ENCODE measurements at regions not wholly inside any gene's neighbourhood (a gene's known extent, or its start where the extent isn't known, plus 50 kb on each side); places are given as distances from the start of the nearest gene placed in this dataset.

GRCh38 chr14:56040121-56040520 lies 78.1 kb upstream of the PELI2 start:
- H3K36me3 ChIP-seq (ENCODE audit: control insufficient read depth, insufficient read depth, low read length) = no peaks in the 10 kb centered on the region
- intact Hi-C loops (cut with micrococcal nuclease; ENCODE audit: unreplicated experiment) = no loop called here
- H3K9me3 ChIP-seq = no peaks in the 10 kb centered on the region
- Mint-ChIP-seq H3K27me3 (ENCODE audit: insufficient read depth, unreplicated experiment) (no peaks in the 10 kb centered on the region), H3K4me1 (ENCODE audit: low read depth, unreplicated experiment) (no peaks in the 10 kb centered on the region), H3K4me3 (ENCODE audit: unreplicated experiment) (no peak overlapping the region), H3K36me3 (ENCODE audit: insufficient read depth, unreplicated experiment) (no peaks in the 10 kb centered on the region), H3K27ac (ENCODE audit: unreplicated experiment) (no peak overlapping the region), H3K9me3 (ENCODE audit: unreplicated experiment) (no peaks in the 10 kb centered on the region)
- H3K27me3 ChIP-seq (replicated peaks; ENCODE audit: control insufficient read depth, insufficient read depth, low read length) = no peaks in the 10 kb centered on the region
- CTCF ChIA-PET = no interaction called here
- TF ChIP-seq, protein P1, sequence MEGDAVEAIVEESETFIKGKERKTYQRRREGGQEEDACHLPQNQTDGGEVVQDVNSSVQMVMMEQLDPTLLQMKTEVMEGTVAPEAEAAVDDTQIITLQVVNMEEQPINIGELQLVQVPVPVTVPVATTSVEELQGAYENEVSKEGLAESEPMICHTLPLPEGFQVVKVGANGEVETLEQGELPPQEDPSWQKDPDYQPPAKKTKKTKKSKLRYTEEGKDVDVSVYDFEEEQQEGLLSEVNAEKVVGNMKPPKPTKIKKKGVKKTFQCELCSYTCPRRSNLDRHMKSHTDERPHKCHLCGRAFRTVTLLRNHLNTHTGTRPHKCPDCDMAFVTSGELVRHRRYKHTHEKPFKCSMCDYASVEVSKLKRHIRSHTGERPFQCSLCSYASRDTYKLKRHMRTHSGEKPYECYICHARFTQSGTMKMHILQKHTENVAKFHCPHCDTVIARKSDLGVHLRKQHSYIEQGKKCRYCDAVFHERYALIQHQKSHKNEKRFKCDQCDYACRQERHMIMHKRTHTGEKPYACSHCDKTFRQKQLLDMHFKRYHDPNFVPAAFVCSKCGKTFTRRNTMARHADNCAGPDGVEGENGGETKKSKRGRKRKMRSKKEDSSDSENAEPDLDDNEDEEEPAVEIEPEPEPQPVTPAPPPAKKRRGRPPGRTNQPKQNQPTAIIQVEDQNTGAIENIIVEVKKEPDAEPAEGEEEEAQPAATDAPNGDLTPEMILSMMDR (IDR thresholded peaks at IDR 0.05; ENCODE audit: insufficient read depth in 1 of 2, low read depth in 1 of 2, low read length in 1 of 2, severe bottlenecking in 1 of 2, unreplicated experiment in 1 of 2) = no peak
- POLR2A ChIA-PET = no interaction called here
- no peak for DNase-seq
- H3K4me1 ChIP-seq = no peaks in the 10 kb centered on the region
- H3K4me3 ChIP-seq (ENCODE audit: low read depth, low read length) = no peak overlapping the region
- no TSS peak for BruUV-seq (replicated peaks)

GRCh38 chr14:56044196-56044595 lies 74.0 kb upstream of the PELI2 start:
- H3K27ac Mint-ChIP-seq (ENCODE audit: unreplicated experiment) = no peak overlapping the region
- Histone ChIP-seq H3K4me1 (peaks cover 21% of the 10 kb centered on the region), H3K4me3 (ENCODE audit: low read depth, low read length) (no peak overlapping the region), H3K9me3 (no peaks in the 10 kb centered on the region), H3K36me3 (ENCODE audit: control insufficient read depth, insufficient read depth, low read length) (no peaks in the 10 kb centered on the region), H3K27me3 (replicated peaks; ENCODE audit: control insufficient read depth, insufficient read depth, low read length) (no peaks in the 10 kb centered on the region)
- DNase-seq = no peak
- ChIA-PET POLR2A (no interaction called here), CTCF (no interaction called here)
- BruUV-seq (replicated peaks) = no TSS peak
- H3K4me3 Mint-ChIP-seq (ENCODE audit: unreplicated experiment) = no peak overlapping the region
- H3K9me3 Mint-ChIP-seq (ENCODE audit: unreplicated experiment) = no peaks in the 10 kb centered on the region
- intact Hi-C loops (cut with micrococcal nuclease; ENCODE audit: unreplicated experiment) = no loop called here
- TF ChIP-seq, protein P1 (IDR thresholded peaks at IDR 0.05; ENCODE audit: insufficient read depth in 1 of 2, low read depth in 1 of 2, low read length in 1 of 2, severe bottlenecking in 1 of 2, unreplicated experiment in 1 of 2) = no peak
- H3K36me3 Mint-ChIP-seq (ENCODE audit: insufficient read depth, unreplicated experiment) = no peaks in the 10 kb centered on the region
- H3K4me1 Mint-ChIP-seq (ENCODE audit: low read depth, unreplicated experiment) = no peaks in the 10 kb centered on the region
- H3K27me3 Mint-ChIP-seq (ENCODE audit: insufficient read depth, unreplicated experiment) = no peaks in the 10 kb centered on the region

GRCh38 chr14:56046546-56046945 lies 71.7 kb upstream of the PELI2 start:
- Mint-ChIP-seq H3K4me3 (ENCODE audit: unreplicated experiment) (no peak overlapping the region), H3K27me3 (ENCODE audit: insufficient read depth, unreplicated experiment) (no peaks in the 10 kb centered on the region), H3K36me3 (ENCODE audit: insufficient read depth, unreplicated experiment) (no peaks in the 10 kb centered on the region), H3K4me1 (ENCODE audit: low read depth, unreplicated experiment) (no peaks in the 10 kb centered on the region), H3K9me3 (ENCODE audit: unreplicated experiment) (no peaks in the 10 kb centered on the region), H3K27ac (ENCODE audit: unreplicated experiment) (no peak overlapping the region)
- Histone ChIP-seq H3K36me3 (ENCODE audit: control insufficient read depth, insufficient read depth, low read length) (no peaks in the 10 kb centered on the region), H3K27me3 (replicated peaks; ENCODE audit: control insufficient read depth, insufficient read depth, low read length) (no peaks in the 10 kb centered on the region), H3K4me1 (peaks cover 21% of the 10 kb centered on the region), H3K4me3 (ENCODE audit: low read depth, low read length) (no peak overlapping the region), H3K9me3 (no peaks in the 10 kb centered on the region)
- TF ChIP-seq, protein P1 (IDR thresholded peaks at IDR 0.05; ENCODE audit: insufficient read depth in 1 of 2, low read depth in 1 of 2, low read length in 1 of 2, severe bottlenecking in 1 of 2, unreplicated experiment in 1 of 2) = no peak
- CTCF ChIA-PET = no interaction called here
- BruUV-seq (replicated peaks) = no TSS peak
- intact Hi-C loops (cut with micrococcal nuclease; ENCODE audit: unreplicated experiment) = no loop called here
- DNase-seq = peak in 1 of 2 experiments; percentile 17
- POLR2A ChIA-PET = interaction anchor here (0.7 kb wide), 1 partner anchor 10 kb away, joined by 3 read pairs; no protein-coding TSS in a partner anchor
